Karpas-422 (cell line): ENCODE measurements at regions not wholly inside any gene's neighbourhood (a gene's known extent, or its start where the extent isn't known, plus 50 kb on each side); places are given as distances from the start of the nearest gene placed in this dataset.
"Not testable (repeated sequence)": the region's sequence is repeated elsewhere in the genome, so short reads cannot be mapped to it uniquely, and the experiment has no call there.

Experiments used
- DNase-seq: peaks from one replicate; pipeline ENCODE4 v3.0.0-alpha.2; 2015
- H2AFZ ChIP-seq: fragments of 200-600 bp; sonication (generic); 2 replicates; pipeline ENCODE4 v1.6.1; 2014; ENCODE audit warnings: antibody characterized with exemption, low read length, mixed read lengths
- H3K27ac ChIP-seq: fragments of 200-600 bp; sonication (generic); 2 replicates; pipeline ENCODE4 v1.5.1; 2014; ENCODE audit warnings: mild to moderate bottlenecking, low read length, moderate library complexity
- H3K27me3 ChIP-seq: fragments of 200-600 bp; sonication (generic); 2 replicates; pipeline ENCODE4 v1.6.1; 2014; ENCODE audit warnings: low read length, mixed read lengths
- H3K36me3 ChIP-seq: fragments of 200-600 bp; sonication (generic); 2 replicates; pipeline ENCODE4 v1.6.1; 2014; ENCODE audit warnings: low read length, mixed read lengths; ENCODE audit not compliant: insufficient read depth
- H3K4me1 ChIP-seq: fragments of 200-600 bp; sonication (generic); 2 replicates; pipeline ENCODE4 v1.6.1; 2014; ENCODE audit warnings: mild to moderate bottlenecking, low read length, mixed read lengths
- H3K4me2 ChIP-seq: fragments of 200-600 bp; sonication (generic); 2 replicates; pipeline ENCODE4 v1.6.1; 2014; ENCODE audit warnings: low read length, low read depth, mild to moderate bottlenecking; ENCODE audit not compliant: poor library complexity, severe bottlenecking
- H3K4me3 ChIP-seq: fragments of 200-600 bp; sonication (generic); 2 replicates; pipeline ENCODE4 v1.5.1; 2014; ENCODE audit warnings: mild to moderate bottlenecking, antibody characterized with exemption, low read length, mixed read lengths
- H3K79me2 ChIP-seq: fragments of 200-600 bp; sonication (generic); 2 replicates; pipeline ENCODE4 v1.6.1; 2014; ENCODE audit warnings: mild to moderate bottlenecking, low read length, mixed read lengths
- H3K9ac ChIP-seq: fragments of 200-600 bp; sonication (generic); 2 replicates; pipeline ENCODE4 v1.6.0; 2014; ENCODE audit warnings: low read length
- H3K9me2 ChIP-seq: fragments of 200-600 bp; sonication (generic), shearing (Covaris generic); replicated peaks from 2 replicates; pipeline ENCODE4 v1.6.0; 2014; ENCODE audit warnings: mild to moderate bottlenecking, low read length, moderate library complexity; ENCODE audit not compliant: insufficient read depth
- H3K9me3 ChIP-seq: fragments of 300-700, 200-600 bp; sonication (generic); 2 replicates; pipeline ENCODE4 v1.6.1; 2014; ENCODE audit warnings: low read length, mixed read lengths
- H4K20me1 ChIP-seq: fragments of 200-600 bp; sonication (generic); 2 replicates; pipeline ENCODE4 v1.6.1; 2014; ENCODE audit warnings: mild to moderate bottlenecking, antibody characterized with exemption, low read length, low read depth; ENCODE audit not compliant: insufficient read depth

DNA sequence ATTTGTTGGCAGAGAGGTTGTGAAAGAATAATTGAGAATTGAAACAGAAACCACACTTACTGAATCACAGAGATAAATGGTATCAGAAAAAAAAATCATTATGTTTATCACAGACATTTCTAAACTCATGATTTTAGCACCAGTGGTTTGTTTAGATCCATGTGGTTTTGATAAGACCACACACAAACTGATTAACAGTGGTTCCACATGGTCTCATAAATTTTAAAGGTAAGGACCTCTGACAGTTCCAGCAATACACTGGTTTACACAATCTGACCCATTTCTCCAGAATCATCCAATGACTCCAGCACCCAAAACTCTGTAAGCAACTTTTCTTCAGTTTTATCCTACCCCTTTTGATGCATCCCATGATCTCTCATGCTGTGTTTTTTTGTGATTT, 261.2 kb downstream of the ANXA1 start:
- H3K27me3 ChIP-seq = no peaks in the 10 kb centered on the region

DNA sequence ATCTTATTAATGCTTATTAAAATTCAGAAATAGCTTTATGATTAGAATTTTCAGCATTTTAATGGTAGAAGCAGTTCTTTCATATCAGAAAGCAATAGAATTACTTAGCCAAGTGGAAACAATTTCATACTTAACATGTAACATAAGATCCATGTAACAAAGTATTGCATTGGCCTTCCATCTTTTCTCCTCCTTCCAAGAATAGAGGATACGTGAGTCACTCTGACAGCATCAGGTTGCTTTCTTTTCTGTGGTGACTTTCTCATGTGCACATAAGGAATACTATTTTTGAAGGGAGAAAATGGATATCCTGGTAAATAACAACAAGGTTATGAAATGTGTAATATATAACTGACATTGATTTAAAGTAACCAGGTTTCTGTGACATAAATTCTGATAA, 272.2 kb downstream of the ANXA1 start:
- no peaks in the 10 kb centered on the region for H3K9me2 ChIP-seq
- no peaks in the 10 kb centered on the region for H3K4me1 ChIP-seq
- H4K20me1 ChIP-seq = no peaks in the 10 kb centered on the region
- no peaks in the 10 kb centered on the region for H3K79me2 ChIP-seq
- H2AFZ ChIP-seq = no peak overlapping the region
- H3K27ac ChIP-seq = no peak overlapping the region
- no peak overlapping the region for H3K4me3 ChIP-seq
- no peaks in the 10 kb centered on the region for H3K9me3 ChIP-seq
- no peak overlapping the region for H3K9ac ChIP-seq
- DNase-seq = no peak
- no peaks in the 10 kb centered on the region for H3K27me3 ChIP-seq
- no peak overlapping the region for H3K4me2 ChIP-seq
- no peaks in the 10 kb centered on the region for H3K36me3 ChIP-seq

More for the DNA sequence above, 261.2 kb downstream of the ANXA1 start:
- H4K20me1 ChIP-seq = no peaks in the 10 kb centered on the region
- H3K9me3 ChIP-seq = no peaks in the 10 kb centered on the region
- no peak overlapping the region for H2AFZ ChIP-seq
- no peak overlapping the region for H3K27ac ChIP-seq
- no peak for DNase-seq
- H3K4me3 ChIP-seq = no peak overlapping the region
- H3K36me3 ChIP-seq = no peaks in the 10 kb centered on the region
- no peaks in the 10 kb centered on the region for H3K9me2 ChIP-seq
- H3K9ac ChIP-seq = no peak overlapping the region
- H3K4me2 ChIP-seq = no peak overlapping the region
- no peaks in the 10 kb centered on the region for H3K79me2 ChIP-seq
- H3K4me1 ChIP-seq = no peaks in the 10 kb centered on the region

GRCh38 chr9:73426269-73426668, 274.6 kb downstream of the ANXA1 start:
- Histone ChIP-seq H4K20me1 (no peaks in the 10 kb centered on the region), H3K9ac (no peak overlapping the region), H3K4me3 (no peak overlapping the region), H3K79me2 (no peaks in the 10 kb centered on the region), H3K9me3 (peaks cover 3% of the 10 kb centered on the region; the same call in 1 of the 2 replicates), H3K4me1 (no peaks in the 10 kb centered on the region), H3K27me3 (no peaks in the 10 kb centered on the region), H3K36me3 (no peaks in the 10 kb centered on the region), H3K4me2 (no peak overlapping the region), H2AFZ (no peak overlapping the region), H3K9me2 (no peaks in the 10 kb centered on the region), H3K27ac (no peak overlapping the region)
- DNase-seq = no peak

DNA sequence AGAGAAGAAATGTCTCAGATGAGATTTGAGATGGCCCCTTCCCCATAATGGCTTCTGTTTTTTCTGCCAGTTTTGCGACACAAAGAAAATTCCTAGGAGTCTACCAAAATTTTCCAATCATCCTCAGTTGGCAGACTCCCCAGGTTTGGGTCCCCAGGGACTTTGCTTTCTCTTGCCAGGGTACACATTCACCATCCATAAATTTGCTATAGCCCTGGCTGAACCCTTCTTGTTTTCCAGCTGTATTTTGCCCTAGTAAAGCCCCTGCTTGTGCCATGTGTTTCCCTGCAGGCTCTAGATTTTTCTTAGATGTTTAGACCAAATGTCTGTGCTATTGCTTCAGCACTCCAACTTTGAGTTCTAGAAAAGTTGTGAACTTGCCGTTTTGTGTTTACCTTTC, 283.2 kb downstream of the ANXA1 start:
- Histone ChIP-seq H2AFZ (no peak overlapping the region), H3K4me2 (no peak overlapping the region), H3K79me2 (no peaks in the 10 kb centered on the region), H3K27ac (no peak overlapping the region), H3K36me3 (no peaks in the 10 kb centered on the region), H3K9me2 (no peaks in the 10 kb centered on the region), H3K4me3 (no peak overlapping the region), H3K4me1 (no peaks in the 10 kb centered on the region), H3K27me3 (no peaks in the 10 kb centered on the region), H4K20me1 (no peaks in the 10 kb centered on the region), H3K9ac (no peak overlapping the region), H3K9me3 (peaks cover 22% of the 10 kb centered on the region)
- no peak for DNase-seq

DNA sequence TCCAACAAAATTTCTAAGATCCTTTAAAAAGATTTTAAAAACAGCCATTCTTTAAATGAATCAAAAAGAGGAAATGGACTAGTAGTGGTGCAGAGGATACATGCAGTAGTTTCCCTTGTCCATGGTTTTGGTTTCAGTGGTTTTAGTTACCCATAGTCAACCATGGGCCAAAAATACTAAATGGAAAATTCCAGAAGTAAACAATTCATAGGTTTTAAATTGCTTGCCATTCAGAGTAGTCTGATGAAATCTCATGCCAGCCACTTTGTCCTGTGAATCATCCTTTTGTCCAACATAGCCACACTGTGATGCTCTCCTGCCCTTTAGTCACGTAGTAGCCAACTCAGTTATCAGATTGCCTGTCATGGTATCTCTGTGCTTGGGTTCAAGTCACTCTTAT, 286.1 kb downstream of the ANXA1 start:
- no peaks in the 10 kb centered on the region for H4K20me1 ChIP-seq
- H3K4me2 ChIP-seq = no peak overlapping the region
- H3K27me3 ChIP-seq = no peaks in the 10 kb centered on the region
- no peak for DNase-seq
- no peaks in the 10 kb centered on the region for H3K4me1 ChIP-seq
- no peak overlapping the region for H3K27ac ChIP-seq
- H2AFZ ChIP-seq = no peak overlapping the region
- peaks cover 20% of the 10 kb centered on the region for H3K9me3 ChIP-seq
- no peaks in the 10 kb centered on the region for H3K79me2 ChIP-seq
- no peak overlapping the region for H3K4me3 ChIP-seq
- no peaks in the 10 kb centered on the region for H3K36me3 ChIP-seq
- H3K9me2 ChIP-seq = no peaks in the 10 kb centered on the region
- H3K9ac ChIP-seq = no peak overlapping the region

DNA sequence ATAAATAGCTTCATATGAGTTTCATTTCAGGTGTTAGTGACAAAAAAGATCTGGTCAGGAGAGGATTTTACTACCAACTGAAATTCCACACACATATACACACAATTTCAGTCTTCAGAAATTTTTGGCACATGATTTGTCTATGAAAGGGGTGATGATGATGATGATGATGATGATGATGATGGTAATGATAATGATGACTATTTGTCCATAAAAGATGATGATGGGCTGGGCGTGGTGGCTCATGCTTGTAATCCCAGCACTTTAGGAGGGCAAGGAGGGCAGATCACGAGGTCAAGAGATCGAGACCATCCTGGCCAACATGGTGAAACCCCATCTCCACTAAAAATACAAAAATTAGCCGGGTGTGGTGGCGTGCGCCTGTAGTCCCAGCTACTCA, 288.2 kb downstream of the ANXA1 start:
- not testable (repeated sequence) for H3K4me3 ChIP-seq, H3K36me3 ChIP-seq, H3K9ac ChIP-seq, H3K79me2 ChIP-seq, H3K9me2 ChIP-seq, H3K4me2 ChIP-seq, H3K27ac ChIP-seq, H3K27me3 ChIP-seq, H3K4me1 ChIP-seq, H4K20me1 ChIP-seq, H2AFZ ChIP-seq, DNase-seq
- H3K9me3 ChIP-seq = peaks cover 18% of the 10 kb centered on the region

- Histone ChIP-seq H3K27me3 (no peaks in the 10 kb centered on the region), H3K36me3 (no peaks in the 10 kb centered on the region), H3K4me2 (no peak overlapping the region), H2AFZ (no peak overlapping the region), H3K4me1 (no peaks in the 10 kb centered on the region), H4K20me1 (no peaks in the 10 kb centered on the region), H3K9ac (no peak overlapping the region), H3K4me3 (no peak overlapping the region), H3K79me2 (no peaks in the 10 kb centered on the region), H3K27ac (no peak overlapping the region), H3K9me2 (no peaks in the 10 kb centered on the region), H3K9me3 (peaks cover 22% of the 10 kb centered on the region)
- DNase-seq = no peak
Observed at GRCh38 chr9:73441223-73441622, 289.6 kb downstream of the ANXA1 start.

DNA sequence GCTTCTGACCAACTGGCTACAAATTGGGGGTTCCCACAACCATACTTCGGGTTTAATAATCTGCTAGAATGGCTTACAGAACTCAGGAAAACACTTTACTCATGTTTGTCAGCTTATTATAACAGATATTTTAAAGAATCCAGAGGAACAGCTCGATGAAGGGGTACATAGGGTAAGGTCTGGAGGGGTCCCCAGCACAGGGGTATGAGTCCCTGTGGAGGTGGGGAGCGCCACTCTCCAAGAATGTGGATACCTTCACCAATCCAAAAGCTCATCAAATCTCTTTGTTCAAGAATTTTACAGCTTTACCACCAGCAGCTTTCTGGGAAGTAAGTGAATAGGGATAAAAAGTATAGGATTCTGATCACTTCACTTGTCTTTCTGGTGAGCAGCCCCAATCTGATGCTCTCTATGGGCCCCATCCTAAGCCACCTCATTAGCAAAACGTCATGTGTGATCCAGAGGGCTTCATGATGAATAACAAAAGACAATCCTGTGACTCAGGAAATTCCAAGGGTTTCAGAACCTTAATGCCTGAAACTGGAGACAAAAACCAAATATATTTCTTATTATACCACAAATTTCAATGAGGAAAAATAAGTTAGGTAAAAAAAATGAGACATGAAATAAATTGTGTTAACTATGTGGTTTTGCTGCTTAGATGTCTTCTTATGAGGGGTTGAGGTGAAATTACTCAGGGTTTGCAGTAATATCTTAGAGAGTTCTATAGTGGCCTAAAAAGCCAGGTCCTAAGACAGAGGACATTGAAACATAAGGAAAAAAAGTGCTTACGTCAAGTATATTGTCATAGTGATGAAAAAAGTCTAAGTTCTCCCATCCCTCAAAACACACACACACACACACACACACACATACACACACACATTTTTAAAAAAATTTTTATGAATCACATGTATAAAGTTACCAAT, 290.5 kb downstream of the ANXA1 start:
- Histone ChIP-seq H4K20me1 (no peaks in the 10 kb centered on the region), H3K9ac (no peak overlapping the region), H3K79me2 (no peaks in the 10 kb centered on the region), H3K36me3 (no peaks in the 10 kb centered on the region), H2AFZ (no peak overlapping the region), H3K27me3 (no peaks in the 10 kb centered on the region), H3K4me3 (no peak overlapping the region), H3K9me2 (no peaks in the 10 kb centered on the region), H3K9me3 (peaks cover 26% of the 10 kb centered on the region), H3K4me2 (no peak overlapping the region), H3K27ac (no peak overlapping the region), H3K4me1 (no peaks in the 10 kb centered on the region)
- DNase-seq = no peak
